ENCODE measurements at regions not wholly inside any gene's neighbourhood (a gene's known extent, or its start where the extent isn't known, plus 50 kb on each side); places are given as distances from the start of the nearest gene placed in this dataset.

DNA sequence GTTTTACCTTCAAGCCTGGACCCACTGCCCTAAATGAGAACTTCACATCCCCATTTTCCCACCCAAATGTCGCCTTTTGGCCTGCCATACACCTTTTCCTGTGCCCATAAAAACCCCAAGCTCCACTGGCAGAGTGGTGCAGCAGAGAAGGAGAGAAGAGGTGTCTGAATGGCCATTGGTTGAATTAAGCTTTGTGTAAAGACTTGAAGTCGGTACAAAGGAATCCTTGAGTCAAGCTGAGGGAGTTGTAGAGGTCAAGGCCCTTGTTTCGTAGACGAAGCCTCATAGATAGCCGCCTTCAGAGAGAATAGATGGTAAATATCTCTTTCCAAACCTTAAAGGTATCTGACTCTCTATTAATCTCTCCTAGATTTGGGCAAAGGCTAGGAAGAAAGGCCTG lies 1479.2 kb upstream of the PRR20A start:
- TF ChIP-seq EP300 (IDR thresholded peaks at IDR 0.05) (no peak), POLR2AphosphoS5 (IDR thresholded peaks at IDR 0.05) (no peak), POLR2A (IDR thresholded peaks at IDR 0.05; ENCODE audit: low read depth) (no peak)
- TF ChIP-seq, protein P1, sequence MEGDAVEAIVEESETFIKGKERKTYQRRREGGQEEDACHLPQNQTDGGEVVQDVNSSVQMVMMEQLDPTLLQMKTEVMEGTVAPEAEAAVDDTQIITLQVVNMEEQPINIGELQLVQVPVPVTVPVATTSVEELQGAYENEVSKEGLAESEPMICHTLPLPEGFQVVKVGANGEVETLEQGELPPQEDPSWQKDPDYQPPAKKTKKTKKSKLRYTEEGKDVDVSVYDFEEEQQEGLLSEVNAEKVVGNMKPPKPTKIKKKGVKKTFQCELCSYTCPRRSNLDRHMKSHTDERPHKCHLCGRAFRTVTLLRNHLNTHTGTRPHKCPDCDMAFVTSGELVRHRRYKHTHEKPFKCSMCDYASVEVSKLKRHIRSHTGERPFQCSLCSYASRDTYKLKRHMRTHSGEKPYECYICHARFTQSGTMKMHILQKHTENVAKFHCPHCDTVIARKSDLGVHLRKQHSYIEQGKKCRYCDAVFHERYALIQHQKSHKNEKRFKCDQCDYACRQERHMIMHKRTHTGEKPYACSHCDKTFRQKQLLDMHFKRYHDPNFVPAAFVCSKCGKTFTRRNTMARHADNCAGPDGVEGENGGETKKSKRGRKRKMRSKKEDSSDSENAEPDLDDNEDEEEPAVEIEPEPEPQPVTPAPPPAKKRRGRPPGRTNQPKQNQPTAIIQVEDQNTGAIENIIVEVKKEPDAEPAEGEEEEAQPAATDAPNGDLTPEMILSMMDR (IDR thresholded peaks at IDR 0.05), result no peak
- 91% methylated on average over 5 of the region's 5 CpGs for WGBS
- intact Hi-C loops (cut with DNase I), result no loop called here
- H3K27me3 ChIP-seq, result no peaks in the 10 kb centered on the region
- H3K36me3 ChIP-seq, result no peaks in the 10 kb centered on the region
- DNase-seq (ENCODE audit: extremely low spot score), result no peak
- H3K9me3 ChIP-seq, result no peaks in the 10 kb centered on the region
- H3K4me1 ChIP-seq, result no peaks in the 10 kb centered on the region
- H3K27ac ChIP-seq (replicated peaks in 1 of 4), result no peak overlapping the region
- H3K4me3 ChIP-seq, result no peak overlapping the region

DNA sequence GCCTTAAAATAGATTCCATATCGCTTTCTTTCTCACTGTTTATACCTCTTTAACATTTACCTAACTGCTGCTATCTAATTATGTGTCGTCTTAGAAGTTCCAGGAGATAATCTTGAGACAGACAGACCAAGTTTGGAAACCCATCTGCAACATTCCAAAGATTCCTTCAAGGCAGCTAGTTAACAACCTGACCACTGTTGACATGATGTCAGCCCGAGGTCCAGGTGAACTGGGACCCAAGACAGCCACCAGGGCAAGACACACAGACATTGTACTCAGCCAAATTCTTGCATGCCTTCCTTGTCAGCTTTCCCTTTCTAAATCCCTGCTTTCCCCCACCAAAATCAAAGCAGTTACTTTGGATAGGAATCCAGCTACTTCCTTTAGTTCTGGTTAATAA lies 1476.5 kb upstream of the PRR20A start:
- Histone ChIP-seq H3K36me3 (no peaks in the 10 kb centered on the region), H3K4me1 (no peaks in the 10 kb centered on the region), H3K27ac (replicated peaks in 1 of 4) (no peak overlapping the region), H3K27me3 (no peaks in the 10 kb centered on the region), H3K4me3 (no peak overlapping the region), H3K9me3 (no peaks in the 10 kb centered on the region)
- 50% methylated on average over 3 of the region's 3 CpGs for WGBS
- intact Hi-C loops (cut with DNase I), result no loop called here
- no peak for DNase-seq (ENCODE audit: extremely low spot score)
- TF ChIP-seq POLR2AphosphoS5 (IDR thresholded peaks at IDR 0.05) (no peak), EP300 (IDR thresholded peaks at IDR 0.05) (no peak), POLR2A (IDR thresholded peaks at IDR 0.05; ENCODE audit: low read depth) (no peak)
- TF ChIP-seq, protein P1 (IDR thresholded peaks at IDR 0.05), result no peak

DNA sequence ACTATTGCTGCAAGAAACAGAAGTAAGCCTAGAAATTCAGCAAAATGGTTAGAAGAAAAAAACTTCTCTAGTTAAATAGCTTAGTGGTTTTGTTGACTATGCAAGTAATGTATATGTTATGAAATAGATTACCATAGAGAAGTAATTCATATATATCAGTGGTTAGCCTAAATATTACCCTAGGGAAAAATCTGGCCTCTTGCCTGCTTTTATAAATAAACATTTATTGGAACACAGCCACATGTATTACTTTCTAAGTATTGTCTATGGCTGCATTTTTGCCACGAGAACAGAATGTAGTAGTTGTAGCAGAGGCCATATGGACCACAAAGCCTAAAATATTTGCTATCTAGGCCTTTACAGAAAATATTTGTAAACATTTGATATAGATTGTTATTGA lies 1471.7 kb upstream of the PRR20A start:
- Histone ChIP-seq H3K9me3 (peaks cover 0 to 3% (median 0%) of the 10 kb centered on the region in 4 donors), H3K4me1 (no peaks in the 10 kb centered on the region), H3K4me3 (no peak overlapping the region), H3K36me3 (no peaks in the 10 kb centered on the region), H3K27ac (replicated peaks in 1 of 4) (no peak overlapping the region), H3K27me3 (no peaks in the 10 kb centered on the region)
- TF ChIP-seq, protein P1 (IDR thresholded peaks at IDR 0.05), result no peak
- no peak for TF ChIP-seq POLR2AphosphoS5 (IDR thresholded peaks at IDR 0.05)
- TF ChIP-seq POLR2A (IDR thresholded peaks at IDR 0.05; ENCODE audit: low read depth), result no peak
- no peak for TF ChIP-seq EP300 (IDR thresholded peaks at IDR 0.05)
- DNase-seq (ENCODE audit: extremely low spot score), result no peak
- intact Hi-C loops (cut with DNase I), result no loop called here
- WGBS, result 33% methylated on average over 1 of the region's 1 CpG

DNA sequence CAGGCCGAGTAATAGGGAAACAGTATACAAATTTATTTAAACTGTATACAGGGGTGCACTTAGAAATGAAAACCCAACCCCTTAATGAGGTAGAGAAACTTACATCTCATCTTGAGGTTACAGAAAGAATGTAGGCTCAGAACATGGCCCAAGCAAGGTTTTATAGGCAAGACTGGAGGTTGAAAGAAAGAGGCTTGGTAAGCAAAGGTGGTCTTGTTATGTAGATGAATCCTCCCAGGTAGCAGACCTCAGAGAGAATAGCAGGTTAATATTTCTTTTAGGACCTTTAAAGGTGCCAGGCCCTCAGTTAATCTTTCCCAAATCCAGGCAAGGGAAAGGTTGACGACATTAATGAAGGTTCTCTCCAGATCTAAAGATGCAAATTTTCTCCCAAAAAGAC lies 1466.8 kb upstream of the PRR20A start:
- peaks cover 0 to 3% (median 0%) of the 10 kb centered on the region in 4 donors for H3K9me3 ChIP-seq
- TF ChIP-seq POLR2A (IDR thresholded peaks at IDR 0.05; ENCODE audit: low read depth) (no peak), EP300 (IDR thresholded peaks at IDR 0.05) (no peak), POLR2AphosphoS5 (IDR thresholded peaks at IDR 0.05) (no peak)
- TF ChIP-seq, protein P1 (IDR thresholded peaks at IDR 0.05), result no peak
- no peaks in the 10 kb centered on the region for H3K27me3 ChIP-seq
- H3K27ac ChIP-seq (replicated peaks in 1 of 4), result no peak overlapping the region
- no peak for DNase-seq (ENCODE audit: extremely low spot score)
- intact Hi-C loops (cut with DNase I), result no loop called here
- no peaks in the 10 kb centered on the region for H3K4me1 ChIP-seq
- H3K36me3 ChIP-seq, result no peaks in the 10 kb centered on the region
- no peak overlapping the region for H3K4me3 ChIP-seq
- WGBS, result 89% methylated on average over 2 of the region's 2 CpGs

DNA sequence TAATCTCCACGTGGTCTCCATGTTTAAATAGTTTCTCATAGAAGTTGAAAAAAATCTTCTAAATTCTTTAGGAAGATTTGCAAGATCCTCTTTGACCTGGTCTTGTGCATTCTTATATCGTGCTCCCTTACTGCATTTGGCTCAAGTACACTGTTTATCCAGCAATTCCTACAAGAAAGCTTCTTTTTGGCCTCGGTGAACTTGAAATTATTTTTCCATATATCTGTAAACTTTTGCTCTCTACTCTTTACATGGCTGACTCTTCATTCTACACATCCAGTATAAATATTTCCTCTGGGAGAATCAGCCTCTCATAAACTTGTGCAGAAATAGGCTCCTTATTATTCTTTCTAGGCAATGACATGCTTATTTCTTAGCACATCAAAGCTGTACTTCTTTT lies 1457.9 kb upstream of the PRR20A start:
- Histone ChIP-seq H3K4me1 (no peaks in the 10 kb centered on the region), H3K27ac (replicated peaks in 1 of 4) (no peak overlapping the region), H3K36me3 (no peaks in the 10 kb centered on the region), H3K9me3 (no peaks in the 10 kb centered on the region), H3K4me3 (no peak overlapping the region), H3K27me3 (no peaks in the 10 kb centered on the region)
- DNase-seq (ENCODE audit: extremely low spot score), result no peak
- TF ChIP-seq POLR2AphosphoS5 (IDR thresholded peaks at IDR 0.05) (no peak), POLR2A (IDR thresholded peaks at IDR 0.05; ENCODE audit: low read depth) (no peak), EP300 (IDR thresholded peaks at IDR 0.05) (no peak)
- TF ChIP-seq, protein P1 (IDR thresholded peaks at IDR 0.05), result no peak
- 37% methylated on average over 3 of the region's 3 CpGs for WGBS
- intact Hi-C loops (cut with DNase I), result no loop called here

All from esophagus muscularis mucosa (tissue), 4 donors.